IMR-90 (cell line): ENCODE measurements at regions not wholly inside any gene's neighbourhood (a gene's known extent, or its start where the extent isn't known, plus 50 kb on each side); places are given as distances from the start of the nearest gene placed in this dataset.
A peak's percentile ranks its signal among the peaks of the same experiment; 100 is the strongest.

Source experiments
- ATAC-seq: fragments of 200-7000 bp; cut with Tn5 transposase; 2 replicates; pipeline ENCODE4 v1.9.1; 2020; ENCODE audit warnings: low read depth, mild to moderate bottlenecking, moderate library complexity
- BruUV-seq: library from RNA; stranded (reverse); fragments of 400-500 nt; replicated peaks from 2 replicates; lab custom pipeline; 2021; lab: Mats Ljungman, UMichigan
- CTCF ChIA-PET: fragments of 300-600 bp; formaldehyde crosslinking; extraction: SDS; loops from one replicate; lab custom pipeline; 2021; ENCODE audit warnings: antibody characterized with exemption; lab: Yijun Ruan, JAX
- POLR2A ChIA-PET: fragments of 300-600 bp; sonication (Branson Sonifier 250); formaldehyde crosslinking; loops from one replicate; lab custom pipeline; 2022; ENCODE audit warnings: antibody characterized with exemption; ENCODE audit not compliant: unreplicated experiment; lab: Charles Lee
- DNase-seq: peaks from one replicate; pipeline ENCODE4 v3.0.0; 2013
- H2AFZ ChIP-seq: replicated peaks from 2 replicates; pipeline ENCODE3; 2013; ENCODE audit warnings: low read length, mild to moderate bottlenecking; ENCODE audit not compliant: poor library complexity
- H2AK5ac ChIP-seq: 2 replicates; pipeline ENCODE4 v1.6.1; 2013; ENCODE audit warnings: low read depth, low read length, inconsistent platforms
- H2AK9ac ChIP-seq: replicated peaks from 2 replicates; pipeline ENCODE3; 2013; ENCODE audit warnings: mild to moderate bottlenecking, low read depth, low read length, moderate library complexity; ENCODE audit not compliant: poor library complexity
- H2BK120ac ChIP-seq: 2 replicates; pipeline ENCODE4 v1.6.1; 2013; ENCODE audit warnings: low read depth, low read length, inconsistent platforms
- H2BK15ac ChIP-seq: 3 replicates; pipeline ENCODE4 v1.6.1; 2013; ENCODE audit warnings: low read depth, low read length, inconsistent platforms
- H2BK20ac ChIP-seq: 2 replicates; pipeline ENCODE4 v1.6.1; 2013; ENCODE audit warnings: low read depth, mild to moderate bottlenecking, inconsistent platforms, low read length, moderate library complexity
- H2BK5ac ChIP-seq: 2 replicates; pipeline ENCODE4 v1.6.1; 2013; ENCODE audit warnings: mild to moderate bottlenecking, low read depth, low read length, inconsistent platforms; ENCODE audit not compliant: poor library complexity, severe bottlenecking
- H3K14ac ChIP-seq: replicated peaks from 2 replicates; pipeline ENCODE4 v1.6.1; 2013; ENCODE audit warnings: low read depth, low read length, inconsistent platforms
- H3K18ac ChIP-seq: 2 replicates; pipeline ENCODE4 v1.6.1; 2013; ENCODE audit warnings: low read depth, low read length, control low read depth
- H3K23ac ChIP-seq: 2 replicates; pipeline ENCODE4 v1.6.1; 2013; ENCODE audit warnings: low read depth, low read length, inconsistent platforms
- H3K27ac ChIP-seq: 2 replicates; pipeline ENCODE4 v1.5.1; 2013; ENCODE audit warnings: mild to moderate bottlenecking, control low read depth, low read length; ENCODE audit not compliant: insufficient read depth
- H3K27me3 ChIP-seq: 2 replicates; pipeline ENCODE4 v1.6.1; 2013; ENCODE audit warnings: low read length; ENCODE audit not compliant: control insufficient read depth, insufficient read depth
- H3K36me3 ChIP-seq: 2 replicates; pipeline ENCODE4 v1.6.1; 2013; ENCODE audit warnings: low read length, mixed read lengths; ENCODE audit not compliant: control insufficient read depth, insufficient read depth
- H3K4ac ChIP-seq: 2 replicates; pipeline ENCODE4 v1.6.1; 2013; ENCODE audit warnings: low read depth, low read length, inconsistent platforms
- H3K4me1 ChIP-seq: 2 replicates; pipeline ENCODE4 v1.6.1; 2013; ENCODE audit warnings: low read length, mixed read lengths; ENCODE audit not compliant: control insufficient read depth, insufficient read depth
- H3K4me2 ChIP-seq: 2 replicates; pipeline ENCODE4 v1.6.1; 2013; ENCODE audit warnings: low read depth, mild to moderate bottlenecking, control low read depth, low read length, moderate library complexity
- H3K4me3 ChIP-seq: 2 replicates; pipeline ENCODE4 v1.5.1; 2013; ENCODE audit warnings: low read depth, mild to moderate bottlenecking, control low read depth, low read length, moderate library complexity; ENCODE audit not compliant: insufficient read depth
- H3K56ac ChIP-seq: 2 replicates; pipeline ENCODE4 v1.6.1; 2013; ENCODE audit warnings: low read length, inconsistent platforms; ENCODE audit not compliant: insufficient read depth; ENCODE audit errors: extremely low read depth
- H3K79me1 ChIP-seq, 2 experiments: 2 replicates each; pipeline ENCODE4 v1.6.1; 2013; ENCODE audit warnings: low read length in 2 of 2, inconsistent platforms in 1 of 2, low read depth in 1 of 2
- H3K9ac ChIP-seq: 2 replicates; pipeline ENCODE4 v1.6.1; 2013; ENCODE audit warnings: low read depth, low read length, control low read depth
- H3K9me1 ChIP-seq: 2 replicates; pipeline ENCODE4 v1.6.1; 2013; ENCODE audit warnings: low read length, inconsistent platforms; ENCODE audit not compliant: insufficient read depth
- H3K9me3 ChIP-seq: 2 replicates; pipeline ENCODE4 v1.6.1; 2013; ENCODE audit warnings: low read length; ENCODE audit not compliant: control insufficient read depth, insufficient read depth
- H4K20me1 ChIP-seq: 2 replicates; pipeline ENCODE4 v1.6.1; 2013; ENCODE audit warnings: low read length, inconsistent platforms; ENCODE audit not compliant: insufficient read depth
- H4K5ac ChIP-seq: 2 replicates; pipeline ENCODE4 v1.6.1; 2013; ENCODE audit warnings: mild to moderate bottlenecking, low read depth, low read length, control low read depth
- H4K8ac ChIP-seq, 2 experiments: 2 replicates each; pipeline ENCODE4 v1.6.1; 2013; ENCODE audit warnings: low read depth in 2 of 2, low read length in 2 of 2, control low read depth in 1 of 2, inconsistent platforms in 1 of 2
- H4K91ac ChIP-seq: 2 replicates; pipeline ENCODE4 v1.6.1; 2013; ENCODE audit warnings: low read depth, low read length, inconsistent platforms; ENCODE audit not compliant: insufficient read depth
- BHLHE40 ChIP-seq: fragments of 150-350 bp; IDR thresholded peaks from 2 replicates; pipeline ENCODE4 v1.6.1; 2016; ENCODE audit warnings: mild to moderate bottlenecking, low read depth, low read length
- CEBPB ChIP-seq: IDR thresholded peaks from 2 replicates; pipeline ENCODE4 v1.6.1; 2012; ENCODE audit warnings: low read depth, low read length, improper control_type of control experiment
- CHD1 ChIP-seq: IDR thresholded peaks from 2 replicates; pipeline ENCODE4 v1.6.1; 2012; ENCODE audit warnings: low read depth, low read length, improper control_type of control experiment
- CTCF ChIP-seq: conservative IDR thresholded peaks from 2 replicates; pipeline ENCODE4 v1.5.1; 2012; ENCODE audit warnings: mild to moderate bottlenecking, low read depth, low read length, improper control_type of control experiment
- ELK1 ChIP-seq: fragments of 150-350 bp; IDR thresholded peaks from 2 replicates; pipeline ENCODE4 v1.6.1; 2016; ENCODE audit warnings: low read depth, mild to moderate bottlenecking, low read length, moderate library complexity, borderline replicate concordance
- FOS ChIP-seq: fragments of 150-350 bp; IDR thresholded peaks from 2 replicates; pipeline ENCODE4 v1.6.1; 2016; ENCODE audit warnings: low read depth, low read length
- MAFK ChIP-seq: IDR thresholded peaks from 2 replicates; pipeline ENCODE4 v1.6.1; 2012; ENCODE audit warnings: low read depth, low read length, improper control_type of control experiment
- MAZ ChIP-seq: IDR thresholded peaks from 2 replicates; pipeline ENCODE4 v1.6.1; 2012; ENCODE audit warnings: low read depth, mild to moderate bottlenecking, low read length, improper control_type of control experiment, moderate library complexity, borderline replicate concordance
- MXI1 ChIP-seq: IDR thresholded peaks from 2 replicates; pipeline ENCODE4 v1.6.1; 2012; ENCODE audit warnings: low read depth, mild to moderate bottlenecking, low read length, moderate library complexity, borderline replicate concordance
- NFE2L2 ChIP-seq: fragments of 150-350 bp; IDR thresholded peaks from 2 replicates; pipeline ENCODE4 v1.6.1; 2016; ENCODE audit warnings: low read depth, mild to moderate bottlenecking, low read length
- POLR2A ChIP-seq: IDR thresholded peaks from 2 replicates; pipeline ENCODE4 v1.6.1; 2012; ENCODE audit warnings: mild to moderate bottlenecking, low read depth, low read length
- RAD21 ChIP-seq: IDR thresholded peaks from 2 replicates; pipeline ENCODE4 v1.6.1; 2012; ENCODE audit warnings: low read length, improper control_type of control experiment
- RCOR1 ChIP-seq: IDR thresholded peaks from 2 replicates; pipeline ENCODE4 v1.6.1; 2012; ENCODE audit warnings: mild to moderate bottlenecking, low read length, improper control_type of control experiment; ENCODE audit not compliant: insufficient replicate concordance
- RFX5 ChIP-seq: IDR thresholded peaks from 2 replicates; pipeline ENCODE4 v1.8.0; 2012; ENCODE audit warnings: low read depth, mild to moderate bottlenecking, low read length, moderate library complexity
- SMC3 ChIP-seq: fragments of 150-350 bp; IDR thresholded peaks from 2 replicates; pipeline ENCODE4 v1.6.1; 2016; ENCODE audit warnings: low read depth, mild to moderate bottlenecking, antibody characterized with exemption, low read length, moderate library complexity
- USF2 ChIP-seq: fragments of 150-350 bp; IDR thresholded peaks from 2 replicates; pipeline ENCODE4 v1.6.1; 2017; ENCODE audit warnings: mild to moderate bottlenecking, antibody characterized with exemption, low read length, low read depth
- WGBS, 2 experiments: methylation state at CpG; one replicate each; pipeline versions ENCODE4 v1.1.5 to v1.1.7; 2013; ENCODE audit warnings: missing lambda C conversion rate in 2 of 2; ENCODE audit not compliant: insufficient read length in 1 of 2; ENCODE audit errors: extremely low coverage in 2 of 2; 5-methylcytosine and 5-hydroxymethylcytosine counted together
- dilution Hi-C: fragments of 300-500 bp; cut with HindIII; formaldehyde crosslinking; loops from one replicate; pipeline ENCODE4 v1.14.3; 2018; ENCODE audit warnings: low sequenced_read_pairs; ENCODE audit not compliant: unreplicated experiment
- in situ Hi-C: fragments of 300-500 bp; cut with MboI; formaldehyde crosslinking; loops from 3 replicates; pipeline ENCODE4 v1.14.3; 2019; ENCODE audit warnings: low sequenced_read_pairs, inconsistent platforms, mixed read lengths
- intact Hi-C: fragments of 100-400 bp; cut with micrococcal nuclease; formaldehyde crosslinking; loops from 2 replicates; pipeline ENCODE4 v1.10.0; 2022

- Histone ChIP-seq H3K4ac (no peak overlapping the region), H3K4me2 (no peak overlapping the region), H3K27ac (no peak overlapping the region), H3K36me3 (no peaks in the 10 kb centered on the region), H3K9me1 (peaks cover 23% of the 10 kb centered on the region), H2AK9ac (no peak overlapping the region), H2AFZ (no peak overlapping the region), H2AK5ac (peak overlapping the region; percentile 35; the same call in 1 of the 2 replicates), H2BK120ac (peak overlapping the region; percentile 17), H3K9ac (no peak overlapping the region), H4K20me1 (no peaks in the 10 kb centered on the region), H2BK15ac (peak overlapping the region; percentile 61; the same call in 1 of the 3 replicates), H3K14ac (no peak overlapping the region), H2BK5ac (no peak overlapping the region), H4K5ac (no peak overlapping the region), H3K27me3 (no peaks in the 10 kb centered on the region), H3K79me1 (no peaks in the 10 kb centered on the region), H3K4me1 (peaks cover 2% of the 10 kb centered on the region; the same call in 1 of the 2 replicates), H3K9me3 (no peaks in the 10 kb centered on the region), H2BK20ac (peak overlapping the region; percentile 46; the same call in 1 of the 2 replicates), H3K18ac (no peak overlapping the region), H4K91ac (no peak overlapping the region; the same call in 1 of the 2 replicates), H4K8ac (no peak overlapping the region), H3K4me3 (no peak overlapping the region), H3K56ac (no peak overlapping the region), H3K23ac (no peak overlapping the region)
- dilution Hi-C loops (no loop called here), in situ Hi-C loops (no loop called here), intact Hi-C loops (no loop called here)
- no TSS peak for BruUV-seq
- ATAC-seq (no peak), DNase-seq (no peak)
- CTCF ChIA-PET = no interaction called here
- POLR2A ChIA-PET = no interaction called here
- TF ChIP-seq CEBPB = no peak
- no peak for TF ChIP-seq BHLHE40
- TF ChIP-seq RAD21 = no peak
- TF ChIP-seq CTCF = no peak
- TF ChIP-seq SMC3 = no peak
- TF ChIP-seq NFE2L2 = no peak
- TF ChIP-seq MAFK = no peak
- TF ChIP-seq RCOR1 = no peak
- no peak for TF ChIP-seq MAZ
- TF ChIP-seq CHD1 = no peak
- TF ChIP-seq POLR2A = no peak
- TF ChIP-seq ELK1 = no peak
- TF ChIP-seq FOS = no peak
- TF ChIP-seq USF2 = no peak
- no peak for TF ChIP-seq MXI1
- no peak for TF ChIP-seq RFX5
- 60% methylated on average over 2 of the region's 7 CpGs; no CpG with 5 or more reads in 1 of the 2 experiments for WGBS, 2 experiments
These were observed 69.6 kb upstream of the ADO start for GRCh38 chr10:62734781-62735463.
